ENCODE measurements at regions not wholly inside any gene's neighbourhood (a gene's known extent, or its start where the extent isn't known, plus 50 kb on each side); places are given as distances from the start of the nearest gene placed in this dataset.

- Histone ChIP-seq H3K4me1 (no peaks in the 10 kb centered on the region), H3K9me3 (ENCODE audit: control insufficient read depth, low read length) (no peaks in the 10 kb centered on the region), H2AFZ (no peak overlapping the region), H3K4me2 (ENCODE audit: low read length) (no peak overlapping the region), H3K27me3 (ENCODE audit: control insufficient read depth, insufficient read depth, low read length) (no peaks in the 10 kb centered on the region), H3K4me3 (ENCODE audit: low read depth, low read length) (no peak overlapping the region), H3K79me2 (no peaks in the 10 kb centered on the region), H3K27ac (no peak overlapping the region), H3K36me3 (ENCODE audit: control insufficient read depth, insufficient read depth, low read length) (no peaks in the 10 kb centered on the region), H3K9ac (no peak overlapping the region)
- TF ChIP-seq, protein P1, sequence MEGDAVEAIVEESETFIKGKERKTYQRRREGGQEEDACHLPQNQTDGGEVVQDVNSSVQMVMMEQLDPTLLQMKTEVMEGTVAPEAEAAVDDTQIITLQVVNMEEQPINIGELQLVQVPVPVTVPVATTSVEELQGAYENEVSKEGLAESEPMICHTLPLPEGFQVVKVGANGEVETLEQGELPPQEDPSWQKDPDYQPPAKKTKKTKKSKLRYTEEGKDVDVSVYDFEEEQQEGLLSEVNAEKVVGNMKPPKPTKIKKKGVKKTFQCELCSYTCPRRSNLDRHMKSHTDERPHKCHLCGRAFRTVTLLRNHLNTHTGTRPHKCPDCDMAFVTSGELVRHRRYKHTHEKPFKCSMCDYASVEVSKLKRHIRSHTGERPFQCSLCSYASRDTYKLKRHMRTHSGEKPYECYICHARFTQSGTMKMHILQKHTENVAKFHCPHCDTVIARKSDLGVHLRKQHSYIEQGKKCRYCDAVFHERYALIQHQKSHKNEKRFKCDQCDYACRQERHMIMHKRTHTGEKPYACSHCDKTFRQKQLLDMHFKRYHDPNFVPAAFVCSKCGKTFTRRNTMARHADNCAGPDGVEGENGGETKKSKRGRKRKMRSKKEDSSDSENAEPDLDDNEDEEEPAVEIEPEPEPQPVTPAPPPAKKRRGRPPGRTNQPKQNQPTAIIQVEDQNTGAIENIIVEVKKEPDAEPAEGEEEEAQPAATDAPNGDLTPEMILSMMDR (IDR thresholded peaks at IDR 0.05), result no peak
Observed at GRCh38 chr1:222441066-222441465, 106.8 kb downstream of the HHIPL2 start.

DNA sequence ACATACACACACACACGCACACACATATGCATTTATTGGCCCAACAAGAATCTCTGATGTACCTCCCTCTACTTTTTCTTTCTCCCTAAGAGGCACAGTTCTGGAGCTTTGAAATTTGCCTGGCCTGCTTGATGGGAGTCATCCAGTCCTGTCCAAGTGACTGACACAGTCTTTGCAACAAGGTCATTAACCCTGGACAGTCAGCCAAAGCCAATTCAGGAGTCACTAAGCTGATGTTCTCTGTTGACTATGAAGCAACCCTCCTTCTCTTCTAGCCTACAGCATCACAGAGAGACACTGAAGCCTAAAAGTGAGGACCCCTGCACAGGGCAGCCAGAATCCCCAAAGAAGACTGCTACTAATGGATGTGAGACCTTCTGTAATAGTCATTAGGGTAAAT lies 123.1 kb downstream of the HHIPL2 start:
- no peaks in the 10 kb centered on the region for H3K79me2 ChIP-seq
- TF ChIP-seq, protein P1 (IDR thresholded peaks at IDR 0.05), result no peak
- H3K9ac ChIP-seq, result no peak overlapping the region
- no peak overlapping the region for H3K4me3 ChIP-seq (ENCODE audit: low read depth, low read length)
- H3K4me1 ChIP-seq, result no peaks in the 10 kb centered on the region
- H3K27ac ChIP-seq, result no peak overlapping the region
- H3K9me3 ChIP-seq (ENCODE audit: control insufficient read depth, low read length), result no peaks in the 10 kb centered on the region
- no peaks in the 10 kb centered on the region for H3K36me3 ChIP-seq (ENCODE audit: control insufficient read depth, insufficient read depth, low read length)
- H3K27me3 ChIP-seq (ENCODE audit: control insufficient read depth, insufficient read depth, low read length), result no peaks in the 10 kb centered on the region
- no peak overlapping the region for H3K4me2 ChIP-seq (ENCODE audit: low read length)
- no peak overlapping the region for H2AFZ ChIP-seq

DNA sequence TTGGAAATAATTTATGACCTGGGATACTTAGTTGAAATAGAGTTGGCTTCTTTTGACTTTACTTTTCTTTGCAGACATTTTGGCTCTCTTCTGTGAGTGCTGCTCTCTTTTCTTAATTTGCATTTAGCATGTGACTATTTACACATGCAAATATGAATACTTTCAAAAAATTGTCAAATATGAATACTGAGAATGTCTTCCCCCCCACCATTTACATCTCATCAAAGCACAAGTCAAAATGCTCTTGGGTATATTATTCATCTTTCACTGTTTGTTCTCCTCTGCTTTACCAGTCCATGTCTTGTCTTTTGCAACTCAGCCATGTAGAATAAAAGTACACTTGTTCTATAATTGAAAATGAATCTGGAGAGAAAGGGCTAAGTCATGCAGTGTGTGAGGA lies 126.5 kb downstream of the HHIPL2 start:
- H3K27me3 ChIP-seq (ENCODE audit: control insufficient read depth, insufficient read depth, low read length), result no peaks in the 10 kb centered on the region
- H3K9me3 ChIP-seq (ENCODE audit: control insufficient read depth, low read length), result no peaks in the 10 kb centered on the region
- no peaks in the 10 kb centered on the region for H3K79me2 ChIP-seq
- H3K4me2 ChIP-seq (ENCODE audit: low read length), result no peak overlapping the region
- no peak overlapping the region for H3K4me3 ChIP-seq (ENCODE audit: low read depth, low read length)
- TF ChIP-seq, protein P1 (IDR thresholded peaks at IDR 0.05), result no peak
- H2AFZ ChIP-seq, result no peak overlapping the region
- H3K27ac ChIP-seq, result no peak overlapping the region
- no peaks in the 10 kb centered on the region for H3K4me1 ChIP-seq
- no peaks in the 10 kb centered on the region for H3K36me3 ChIP-seq (ENCODE audit: control insufficient read depth, insufficient read depth, low read length)
- no peak overlapping the region for H3K9ac ChIP-seq

DNA sequence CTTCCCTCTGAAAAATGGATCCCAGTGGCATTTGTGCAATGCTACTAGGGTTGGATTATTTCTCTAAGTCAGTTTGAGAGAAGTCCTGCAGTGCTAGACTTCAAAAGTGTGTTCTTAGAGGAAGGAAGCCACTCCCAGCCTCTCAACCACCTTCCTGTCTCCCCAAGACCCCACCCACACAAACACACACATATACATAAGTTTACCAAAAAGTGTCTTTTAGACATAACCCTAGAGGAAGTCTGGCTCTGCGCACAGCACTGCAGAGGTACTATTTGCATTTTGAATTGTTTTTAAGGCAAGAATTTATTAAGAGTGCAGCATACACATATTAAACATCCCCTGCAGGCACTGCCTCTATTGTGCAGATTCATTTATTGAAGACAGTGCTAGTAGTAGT lies 127.3 kb downstream of the HHIPL2 start:
- no peaks in the 10 kb centered on the region for H3K36me3 ChIP-seq (ENCODE audit: control insufficient read depth, insufficient read depth, low read length)
- no peak overlapping the region for H2AFZ ChIP-seq
- H3K4me3 ChIP-seq (ENCODE audit: low read depth, low read length), result no peak overlapping the region
- H3K4me1 ChIP-seq, result no peaks in the 10 kb centered on the region
- no peaks in the 10 kb centered on the region for H3K9me3 ChIP-seq (ENCODE audit: control insufficient read depth, low read length)
- no peaks in the 10 kb centered on the region for H3K79me2 ChIP-seq
- no peak overlapping the region for H3K9ac ChIP-seq
- TF ChIP-seq, protein P1 (IDR thresholded peaks at IDR 0.05), result no peak
- no peaks in the 10 kb centered on the region for H3K27me3 ChIP-seq (ENCODE audit: control insufficient read depth, insufficient read depth, low read length)
- no peak overlapping the region for H3K27ac ChIP-seq
- no peak overlapping the region for H3K4me2 ChIP-seq (ENCODE audit: low read length)

GRCh38 chr1:222418654-222419053 lies 129.2 kb downstream of the HHIPL2 start:
- Histone ChIP-seq H3K27me3 (ENCODE audit: control insufficient read depth, insufficient read depth, low read length) (no peaks in the 10 kb centered on the region), H3K4me1 (no peaks in the 10 kb centered on the region)
- TF ChIP-seq, protein P1 (IDR thresholded peaks at IDR 0.05), result no peak

More at GRCh38 chr1:222418654-222419053, 129.2 kb downstream of the HHIPL2 start:
- Histone ChIP-seq H3K27ac (no peak overlapping the region), H2AFZ (no peak overlapping the region), H3K36me3 (ENCODE audit: control insufficient read depth, insufficient read depth, low read length) (no peaks in the 10 kb centered on the region), H3K9me3 (ENCODE audit: control insufficient read depth, low read length) (no peaks in the 10 kb centered on the region), H3K4me3 (ENCODE audit: low read depth, low read length) (no peak overlapping the region), H3K79me2 (no peaks in the 10 kb centered on the region), H3K9ac (no peak overlapping the region), H3K4me2 (ENCODE audit: low read length) (no peak overlapping the region)
